ENCODE measurements at regions not wholly inside any gene's neighbourhood (a gene's known extent, or its start where the extent isn't known, plus 50 kb on each side); places are given as distances from the start of the nearest gene placed in this dataset.

GRCh38 chr16:29318037-29318436, 88.5 kb downstream of the NPIPB11 start:
- TF ChIP-seq POLR2A (IDR thresholded peaks at IDR 0.05; ENCODE audit: low read length): no peak
- TF ChIP-seq GATA1 (IDR thresholded peaks at IDR 0.05; ENCODE audit: low read depth, low read length): no peak
